ENCODE measurements at regions not wholly inside any gene's neighbourhood (a gene's known extent, or its start where the extent isn't known, plus 50 kb on each side); places are given as distances from the start of the nearest gene placed in this dataset.

- Histone ChIP-seq H3K4me2 (ENCODE audit: low read length) (no peak overlapping the region), H3K36me3 (ENCODE audit: insufficient read depth, low read length) (no peaks in the 10 kb centered on the region), H3K27me3 (ENCODE audit: control insufficient read depth, insufficient read depth, low read length) (no peaks in the 10 kb centered on the region), H3K9ac (ENCODE audit: low read depth, low read length) (no peak overlapping the region), H3K4me1 (ENCODE audit: control insufficient read depth, insufficient read depth, low read length) (peaks cover 13% of the 10 kb centered on the region), H3K9me3 (replicated peaks; ENCODE audit: low read length) (no peaks in the 10 kb centered on the region), H3K4me3 (ENCODE audit: low read length) (no peak overlapping the region)
Observed at GRCh38 chr12:20213723-20214625, 154.4 kb upstream of the PDE3A start.

GRCh38 chr12:20220339-20220738 is 148.0 kb upstream of the PDE3A start:
- Histone ChIP-seq H3K9ac (ENCODE audit: low read depth, low read length) (no peak overlapping the region), H3K27me3 (ENCODE audit: control insufficient read depth, insufficient read depth, low read length) (no peaks in the 10 kb centered on the region), H3K36me3 (ENCODE audit: insufficient read depth, low read length) (no peaks in the 10 kb centered on the region), H3K4me3 (ENCODE audit: low read length) (no peak overlapping the region), H3K9me3 (replicated peaks; ENCODE audit: low read length) (no peaks in the 10 kb centered on the region), H3K4me1 (ENCODE audit: control insufficient read depth, insufficient read depth, low read length) (no peaks in the 10 kb centered on the region), H3K4me2 (ENCODE audit: low read length) (no peak overlapping the region)

- Histone ChIP-seq H3K27me3 (ENCODE audit: control insufficient read depth, insufficient read depth, low read length) (no peaks in the 10 kb centered on the region), H3K36me3 (ENCODE audit: insufficient read depth, low read length) (no peaks in the 10 kb centered on the region), H3K9ac (ENCODE audit: low read depth, low read length) (no peak overlapping the region), H3K4me1 (ENCODE audit: control insufficient read depth, insufficient read depth, low read length) (no peaks in the 10 kb centered on the region), H3K4me3 (ENCODE audit: low read length) (no peak overlapping the region), H3K9me3 (replicated peaks; ENCODE audit: low read length) (no peaks in the 10 kb centered on the region), H3K4me2 (ENCODE audit: low read length) (no peak overlapping the region)
Observed at GRCh38 chr12:20232931-20233675, 135.2 kb upstream of the PDE3A start.

GRCh38 chr12:20234474-20234873 is 133.9 kb upstream of the PDE3A start:
- Histone ChIP-seq H3K9ac (ENCODE audit: low read depth, low read length) (no peak overlapping the region), H3K9me3 (replicated peaks; ENCODE audit: low read length) (no peaks in the 10 kb centered on the region), H3K4me2 (ENCODE audit: low read length) (no peak overlapping the region), H3K4me1 (ENCODE audit: control insufficient read depth, insufficient read depth, low read length) (no peaks in the 10 kb centered on the region), H3K36me3 (ENCODE audit: insufficient read depth, low read length) (no peaks in the 10 kb centered on the region), H3K4me3 (ENCODE audit: low read length) (no peak overlapping the region), H3K27me3 (ENCODE audit: control insufficient read depth, insufficient read depth, low read length) (no peaks in the 10 kb centered on the region)

- no peak overlapping the region for H3K4me3 ChIP-seq (ENCODE audit: low read length)
- H3K9me3 ChIP-seq (replicated peaks; ENCODE audit: low read length), result no peaks in the 10 kb centered on the region
- H3K4me2 ChIP-seq (ENCODE audit: low read length), result no peak overlapping the region
- no peaks in the 10 kb centered on the region for H3K27me3 ChIP-seq (ENCODE audit: control insufficient read depth, insufficient read depth, low read length)
- H3K9ac ChIP-seq (ENCODE audit: low read depth, low read length), result no peak overlapping the region
- H3K4me1 ChIP-seq (ENCODE audit: control insufficient read depth, insufficient read depth, low read length), result no peaks in the 10 kb centered on the region
- H3K36me3 ChIP-seq (ENCODE audit: insufficient read depth, low read length), result no peaks in the 10 kb centered on the region
Observed at GRCh38 chr12:20237091-20237490, 131.2 kb upstream of the PDE3A start.

GRCh38 chr12:20245491-20245890 is 122.8 kb upstream of the PDE3A start:
- no peaks in the 10 kb centered on the region for H3K9me3 ChIP-seq (replicated peaks; ENCODE audit: low read length)
- no peak overlapping the region for H3K4me2 ChIP-seq (ENCODE audit: low read length)
- no peaks in the 10 kb centered on the region for H3K27me3 ChIP-seq (ENCODE audit: control insufficient read depth, insufficient read depth, low read length)
- H3K36me3 ChIP-seq (ENCODE audit: insufficient read depth, low read length), result no peaks in the 10 kb centered on the region
- no peaks in the 10 kb centered on the region for H3K4me1 ChIP-seq (ENCODE audit: control insufficient read depth, insufficient read depth, low read length)
- no peak overlapping the region for H3K9ac ChIP-seq (ENCODE audit: low read depth, low read length)
- no peak overlapping the region for H3K4me3 ChIP-seq (ENCODE audit: low read length)

GRCh38 chr12:20248646-20249045 is 119.7 kb upstream of the PDE3A start:
- no peak overlapping the region for H3K4me2 ChIP-seq (ENCODE audit: low read length)
- no peak overlapping the region for H3K4me3 ChIP-seq (ENCODE audit: low read length)
- H3K27me3 ChIP-seq (ENCODE audit: control insufficient read depth, insufficient read depth, low read length), result no peaks in the 10 kb centered on the region
- H3K9me3 ChIP-seq (replicated peaks; ENCODE audit: low read length), result no peaks in the 10 kb centered on the region
- no peak overlapping the region for H3K9ac ChIP-seq (ENCODE audit: low read depth, low read length)
- no peaks in the 10 kb centered on the region for H3K36me3 ChIP-seq (ENCODE audit: insufficient read depth, low read length)
- H3K4me1 ChIP-seq (ENCODE audit: control insufficient read depth, insufficient read depth, low read length), result no peaks in the 10 kb centered on the region

GRCh38 chr12:20250761-20251160 is 117.6 kb upstream of the PDE3A start:
- Histone ChIP-seq H3K4me2 (ENCODE audit: low read length) (no peak overlapping the region), H3K4me1 (ENCODE audit: control insufficient read depth, insufficient read depth, low read length) (no peaks in the 10 kb centered on the region), H3K9ac (ENCODE audit: low read depth, low read length) (no peak overlapping the region), H3K4me3 (ENCODE audit: low read length) (no peak overlapping the region), H3K9me3 (replicated peaks; ENCODE audit: low read length) (no peaks in the 10 kb centered on the region), H3K27me3 (ENCODE audit: control insufficient read depth, insufficient read depth, low read length) (no peaks in the 10 kb centered on the region), H3K36me3 (ENCODE audit: insufficient read depth, low read length) (no peaks in the 10 kb centered on the region)

- Histone ChIP-seq H3K9me3 (replicated peaks; ENCODE audit: low read length) (no peaks in the 10 kb centered on the region), H3K9ac (ENCODE audit: low read depth, low read length) (no peak overlapping the region), H3K27me3 (ENCODE audit: control insufficient read depth, insufficient read depth, low read length) (no peaks in the 10 kb centered on the region), H3K4me1 (ENCODE audit: control insufficient read depth, insufficient read depth, low read length) (no peaks in the 10 kb centered on the region), H3K4me2 (ENCODE audit: low read length) (no peak overlapping the region), H3K4me3 (ENCODE audit: low read length) (no peak overlapping the region), H3K36me3 (ENCODE audit: insufficient read depth, low read length) (no peaks in the 10 kb centered on the region)
Observed at GRCh38 chr12:20257311-20257710, 111.0 kb upstream of the PDE3A start.

- Histone ChIP-seq H3K4me2 (ENCODE audit: low read length) (no peak overlapping the region), H3K4me3 (ENCODE audit: low read length) (no peak overlapping the region), H3K4me1 (ENCODE audit: control insufficient read depth, insufficient read depth, low read length) (peaks cover 4% of the 10 kb centered on the region), H3K36me3 (ENCODE audit: insufficient read depth, low read length) (no peaks in the 10 kb centered on the region), H3K27me3 (ENCODE audit: control insufficient read depth, insufficient read depth, low read length) (no peaks in the 10 kb centered on the region), H3K9me3 (replicated peaks; ENCODE audit: low read length) (no peaks in the 10 kb centered on the region), H3K9ac (ENCODE audit: low read depth, low read length) (no peak overlapping the region)
Observed at GRCh38 chr12:20259786-20260185, 108.6 kb upstream of the PDE3A start.

- no peaks in the 10 kb centered on the region for H3K27me3 ChIP-seq (ENCODE audit: control insufficient read depth, insufficient read depth, low read length)
- H3K36me3 ChIP-seq (ENCODE audit: insufficient read depth, low read length), result no peaks in the 10 kb centered on the region
- H3K4me3 ChIP-seq (ENCODE audit: low read length), result no peak overlapping the region
- H3K4me1 ChIP-seq (ENCODE audit: control insufficient read depth, insufficient read depth, low read length), result peaks cover 10% of the 10 kb centered on the region
- no peak overlapping the region for H3K4me2 ChIP-seq (ENCODE audit: low read length)
- no peak overlapping the region for H3K9ac ChIP-seq (ENCODE audit: low read depth, low read length)
- no peaks in the 10 kb centered on the region for H3K9me3 ChIP-seq (replicated peaks; ENCODE audit: low read length)
Observed at GRCh38 chr12:20260851-20261250, 107.5 kb upstream of the PDE3A start.

Measured in skeletal muscle satellite cell (primary cell).